ENCODE measurements at regions not wholly inside any gene's neighbourhood (a gene's known extent, or its start where the extent isn't known, plus 50 kb on each side); places are given as distances from the start of the nearest gene placed in this dataset.

DNA sequence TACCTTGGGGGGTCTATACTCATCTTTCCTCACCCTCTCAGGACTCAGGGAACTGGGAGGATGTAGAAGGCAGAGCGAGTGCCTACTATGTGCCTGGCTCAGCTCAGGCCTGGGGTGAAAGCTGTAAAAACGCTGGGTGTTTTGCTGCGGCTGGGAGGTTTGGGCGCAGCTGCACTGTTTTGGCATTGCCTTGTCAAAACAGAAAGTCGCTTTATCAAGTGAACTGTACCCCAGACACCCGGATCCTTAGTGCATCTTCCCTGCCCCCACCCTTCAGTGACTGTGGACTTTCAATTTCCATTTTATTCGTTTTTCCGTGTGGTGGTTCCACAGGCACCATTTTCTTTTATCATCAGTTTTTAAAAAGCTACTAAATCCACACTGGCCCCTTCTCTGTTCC is 86.7 kb upstream of the ZNF716 start:
- no peak for TF ChIP-seq EZH2 (IDR thresholded peaks at IDR 0.05; ENCODE audit: borderline replicate concordance, low read length)
- TF ChIP-seq, protein P1, sequence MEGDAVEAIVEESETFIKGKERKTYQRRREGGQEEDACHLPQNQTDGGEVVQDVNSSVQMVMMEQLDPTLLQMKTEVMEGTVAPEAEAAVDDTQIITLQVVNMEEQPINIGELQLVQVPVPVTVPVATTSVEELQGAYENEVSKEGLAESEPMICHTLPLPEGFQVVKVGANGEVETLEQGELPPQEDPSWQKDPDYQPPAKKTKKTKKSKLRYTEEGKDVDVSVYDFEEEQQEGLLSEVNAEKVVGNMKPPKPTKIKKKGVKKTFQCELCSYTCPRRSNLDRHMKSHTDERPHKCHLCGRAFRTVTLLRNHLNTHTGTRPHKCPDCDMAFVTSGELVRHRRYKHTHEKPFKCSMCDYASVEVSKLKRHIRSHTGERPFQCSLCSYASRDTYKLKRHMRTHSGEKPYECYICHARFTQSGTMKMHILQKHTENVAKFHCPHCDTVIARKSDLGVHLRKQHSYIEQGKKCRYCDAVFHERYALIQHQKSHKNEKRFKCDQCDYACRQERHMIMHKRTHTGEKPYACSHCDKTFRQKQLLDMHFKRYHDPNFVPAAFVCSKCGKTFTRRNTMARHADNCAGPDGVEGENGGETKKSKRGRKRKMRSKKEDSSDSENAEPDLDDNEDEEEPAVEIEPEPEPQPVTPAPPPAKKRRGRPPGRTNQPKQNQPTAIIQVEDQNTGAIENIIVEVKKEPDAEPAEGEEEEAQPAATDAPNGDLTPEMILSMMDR (conservative IDR thresholded peaks at IDR 0.05 in 1 of 2, IDR thresholded peaks at IDR 0.05 in 1 of 2; ENCODE audit: extremely low read depth in 1 of 2, insufficient read depth in 1 of 2, low read depth in 1 of 2, low read length in 2 of 2), result no peak

Measured in mammary epithelial cell (primary cell).